ENCODE measurements at regions not wholly inside any gene's neighbourhood (a gene's known extent, or its start where the extent isn't known, plus 50 kb on each side); places are given as distances from the start of the nearest gene placed in this dataset.

GRCh38 chr3:157916672-157917071, 189.5 kb downstream of the SHOX2 start:
- Histone ChIP-seq H3K4me1 (ENCODE audit: control insufficient read depth, extremely low read depth, insufficient read depth, low read length) (no peaks in the 10 kb centered on the region), H3K27me3 (ENCODE audit: control insufficient read depth, extremely low read depth, insufficient read depth, low read length) (no peaks in the 10 kb centered on the region), H3K27ac (ENCODE audit: control insufficient read depth, insufficient read depth, low read length) (no peak overlapping the region), H2AFZ (ENCODE audit: control insufficient read depth, low read length) (no peak overlapping the region), H3K9me3 (ENCODE audit: control insufficient read depth, low read depth, low read length) (no peaks in the 10 kb centered on the region), H3K9ac (ENCODE audit: control insufficient read depth, extremely low read depth, insufficient read depth, low read length) (no peak overlapping the region), H3K36me3 (ENCODE audit: control insufficient read depth in 2 of 2, extremely low read depth in 1 of 2, insufficient read depth in 2 of 2, low read length in 2 of 2) (no peaks in the 10 kb centered on the region), H3K9me1 (ENCODE audit: control insufficient read depth, extremely low read depth, insufficient read depth, low read length) (no peaks in the 10 kb centered on the region), H3K79me2 (ENCODE audit: control insufficient read depth, insufficient read depth, low read length) (no peaks in the 10 kb centered on the region), H3K4me3 (ENCODE audit: control insufficient read depth in 2 of 3, extremely low read depth in 1 of 3, insufficient read depth in 2 of 3, low read depth in 1 of 3, low read length in 3 of 3) (no peak overlapping the region), H4K20me1 (ENCODE audit: control insufficient read depth, extremely low read depth, insufficient read depth, low read length) (no peaks in the 10 kb centered on the region), H3K4me2 (ENCODE audit: control insufficient read depth, extremely low read depth, insufficient read depth, low read depth, low read length) (no peak overlapping the region)
- dilution Hi-C loops (cut with MboI; ENCODE audit: extremely low pct_ligation_motif_present, low sequenced_read_pairs) = no loop called here
- TF ChIP-seq EZH2 (IDR thresholded peaks at IDR 0.05; ENCODE audit: low read length) = no peak
- TF ChIP-seq CTCF (optimal IDR thresholded peaks at IDR 0.05 in 1 of 3, IDR thresholded peaks at IDR 0.05 in 1 of 3, conservative IDR thresholded peaks at IDR 0.05 in 1 of 3; ENCODE audit: extremely low read depth in 1 of 3, insufficient read depth in 2 of 3, low read length in 3 of 3) = no peak
- no peak for FAIRE-seq
- DNase-seq (ENCODE audit: low read depth, low spot score) = no peak

- H3K9me3 ChIP-seq (ENCODE audit: control insufficient read depth, low read depth, low read length) = no peaks in the 10 kb centered on the region
- H3K4me1 ChIP-seq (ENCODE audit: control insufficient read depth, extremely low read depth, insufficient read depth, low read length) = no peaks in the 10 kb centered on the region
- no peak for FAIRE-seq
- H3K4me2 ChIP-seq (ENCODE audit: control insufficient read depth, extremely low read depth, insufficient read depth, low read depth, low read length) = no peak overlapping the region
- TF ChIP-seq EZH2 (IDR thresholded peaks at IDR 0.05; ENCODE audit: low read length) (no peak), CTCF (optimal IDR thresholded peaks at IDR 0.05 in 1 of 3, IDR thresholded peaks at IDR 0.05 in 1 of 3, conservative IDR thresholded peaks at IDR 0.05 in 1 of 3; ENCODE audit: extremely low read depth in 1 of 3, insufficient read depth in 2 of 3, low read length in 3 of 3) (no peak)
- H3K9me1 ChIP-seq (ENCODE audit: control insufficient read depth, extremely low read depth, insufficient read depth, low read length) = no peaks in the 10 kb centered on the region
- no peak overlapping the region for H3K4me3 ChIP-seq (ENCODE audit: control insufficient read depth in 2 of 3, extremely low read depth in 1 of 3, insufficient read depth in 2 of 3, low read depth in 1 of 3, low read length in 3 of 3)
- no peaks in the 10 kb centered on the region for H3K79me2 ChIP-seq (ENCODE audit: control insufficient read depth, insufficient read depth, low read length)
- no peak for DNase-seq (ENCODE audit: low read depth, low spot score)
- H4K20me1 ChIP-seq (ENCODE audit: control insufficient read depth, extremely low read depth, insufficient read depth, low read length) = no peaks in the 10 kb centered on the region
- H3K27ac ChIP-seq (ENCODE audit: control insufficient read depth, insufficient read depth, low read length) = no peak overlapping the region
- H3K9ac ChIP-seq (ENCODE audit: control insufficient read depth, extremely low read depth, insufficient read depth, low read length) = no peak overlapping the region
- no peaks in the 10 kb centered on the region for H3K36me3 ChIP-seq (ENCODE audit: control insufficient read depth in 2 of 2, extremely low read depth in 1 of 2, insufficient read depth in 2 of 2, low read length in 2 of 2)
- dilution Hi-C loops (cut with MboI; ENCODE audit: extremely low pct_ligation_motif_present, low sequenced_read_pairs) = no loop called here
- no peaks in the 10 kb centered on the region for H3K27me3 ChIP-seq (ENCODE audit: control insufficient read depth, extremely low read depth, insufficient read depth, low read length)
- no peak overlapping the region for H2AFZ ChIP-seq (ENCODE audit: control insufficient read depth, low read length)
These were observed 191.3 kb downstream of the SHOX2 start for GRCh38 chr3:157914882-157915281.
